Activated naive CD4-positive, alpha-beta T cell (primary cell): ENCODE measurements at regions not wholly inside any gene's neighbourhood (a gene's known extent, or its start where the extent isn't known, plus 50 kb on each side); places are given as distances from the start of the nearest gene placed in this dataset.
"Not testable (repeated sequence)": the region's sequence is repeated elsewhere in the genome, so short reads cannot be mapped to it uniquely, and the experiment has no call there.

Experiments used
- DNase-seq, 4 experiments: peaks; one replicate each; lab custom pipeline; 2025; lab: John Stamatoyannopoulos, UW

- no peak for DNase-seq
Observed at GRCh38 chr13:89053418-89053817, 1382.2 kb downstream of the SLITRK5 start.

DNA sequence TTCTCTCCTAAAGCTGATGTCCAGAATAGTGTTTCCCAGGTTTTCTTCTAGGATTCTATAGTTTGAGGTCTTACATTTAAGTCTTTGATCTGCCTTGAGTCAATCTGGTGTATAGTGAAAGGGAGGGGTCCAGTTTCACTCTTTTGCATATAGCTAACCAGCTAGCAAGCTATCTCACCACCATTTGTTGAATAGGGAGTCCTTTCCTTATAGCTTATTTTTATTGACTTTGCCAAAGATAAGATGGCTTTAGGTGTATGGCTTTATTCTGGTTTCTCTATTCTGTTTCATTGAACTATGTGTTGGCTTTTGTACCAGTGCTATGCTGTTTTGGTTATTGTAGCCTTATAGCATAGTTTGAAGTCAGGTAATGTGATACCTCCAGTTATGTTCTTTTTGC, 1386.1 kb downstream of the SLITRK5 start:
- no peak for DNase-seq

DNA sequence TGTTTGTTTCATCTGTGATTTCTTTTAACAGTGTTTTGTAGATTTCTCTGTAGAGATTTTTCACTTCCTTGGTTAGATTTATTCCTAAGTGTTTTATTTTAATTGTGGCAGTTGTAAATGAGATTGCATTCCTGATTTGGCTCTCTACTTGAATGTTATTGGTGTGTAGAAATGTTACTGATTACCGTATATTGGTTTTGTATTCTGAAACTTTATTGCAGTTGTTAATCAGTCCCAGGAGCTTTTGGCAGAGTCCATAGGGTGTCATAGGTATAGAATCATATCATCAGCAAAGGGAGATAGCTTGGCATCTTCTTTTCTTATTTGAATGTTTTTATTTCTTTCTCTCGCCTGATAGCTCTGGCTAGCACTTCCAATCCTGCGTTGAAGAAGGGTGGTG, 1386.7 kb downstream of the SLITRK5 start:
- DNase-seq = no peak

DNA sequence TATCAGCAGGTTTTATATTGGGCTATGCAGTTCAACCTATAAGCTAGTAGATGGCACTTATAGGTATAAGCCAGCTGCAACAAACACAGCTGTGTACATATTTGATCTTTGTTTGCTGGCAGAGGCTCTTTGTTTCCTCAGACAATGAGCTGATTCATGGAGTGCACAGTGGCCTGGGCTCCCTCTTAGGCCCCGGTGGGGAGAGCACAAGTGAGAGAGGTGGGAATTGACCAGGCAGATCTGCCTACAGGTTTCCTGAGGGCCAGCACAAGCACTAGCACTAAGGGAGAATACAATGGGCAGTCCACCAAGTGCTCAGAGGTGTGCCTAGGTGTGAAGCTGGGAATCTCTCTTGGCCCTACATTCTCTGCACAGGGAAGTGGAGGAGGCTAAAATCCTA, 1390.7 kb downstream of the SLITRK5 start:
- no peak for DNase-seq

- no peak for DNase-seq
Observed at GRCh38 chr13:89066868-89067466, 1395.8 kb downstream of the SLITRK5 start.

DNA sequence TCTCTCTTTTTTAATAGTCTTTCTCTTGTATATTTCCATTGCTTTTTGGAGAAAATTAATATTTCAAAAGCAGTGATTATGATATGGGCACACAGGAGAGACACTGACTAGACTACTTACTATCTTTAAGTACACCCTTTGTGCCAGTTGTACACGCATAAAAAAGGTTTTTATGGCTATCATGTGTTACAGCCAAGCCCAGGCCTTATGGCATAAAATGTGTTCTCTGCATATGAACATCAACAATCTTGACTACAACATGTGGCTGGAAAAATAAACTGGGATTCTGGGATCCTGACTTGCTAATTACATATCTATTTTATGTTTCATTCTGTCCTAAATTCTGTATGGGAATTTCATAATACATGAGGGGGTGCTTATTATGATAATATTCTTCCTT, 1401.8 kb downstream of the SLITRK5 start:
- DNase-seq = no peak

- DNase-seq = no peak
Observed at GRCh38 chr13:89076622-89077021, 1405.5 kb downstream of the SLITRK5 start.

DNA sequence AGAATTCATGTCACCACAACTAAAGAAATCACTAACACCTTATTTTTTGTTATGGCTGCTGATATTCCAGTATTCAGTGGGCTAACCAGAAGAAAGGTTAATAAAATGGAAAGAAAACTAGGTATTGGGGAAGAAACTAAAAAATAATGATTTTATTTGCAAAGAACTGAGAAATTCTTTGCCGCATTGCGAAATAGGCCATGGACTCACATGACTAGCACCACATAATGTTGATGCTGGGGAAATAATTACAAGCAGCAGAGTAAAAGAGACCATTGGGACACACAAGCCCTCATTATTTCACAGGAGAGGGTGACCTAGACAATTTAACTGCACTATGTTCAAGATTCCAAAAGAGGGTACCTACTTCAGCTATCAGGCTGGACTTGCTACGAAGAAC, 1411.5 kb downstream of the SLITRK5 start:
- DNase-seq = no peak

- DNase-seq = not testable (repeated sequence)
Observed at GRCh38 chr13:89088107-89088506, 1416.9 kb downstream of the SLITRK5 start.

DNA sequence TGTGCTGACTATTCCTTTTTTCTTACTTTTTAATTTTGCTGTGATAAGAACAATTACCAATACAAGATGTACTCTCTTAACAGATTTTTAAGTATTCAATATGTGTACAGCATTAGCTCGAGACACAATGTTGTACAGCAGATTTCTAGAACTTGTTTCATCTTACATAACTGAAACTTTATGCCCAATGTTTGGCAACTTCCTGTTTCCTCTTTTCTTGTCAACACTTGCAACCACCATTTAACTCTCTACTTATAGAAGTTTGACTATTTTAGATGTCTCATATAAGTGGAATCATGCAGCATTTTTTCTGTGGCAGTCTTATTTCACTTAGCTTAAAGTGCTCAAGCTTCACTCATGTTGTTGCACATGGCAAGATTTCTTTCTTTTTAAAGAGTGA, 1426.8 kb downstream of the SLITRK5 start:
- DNase-seq = no peak

- DNase-seq = no peak
Observed at GRCh38 chr13:89113744-89114143, 1442.6 kb downstream of the SLITRK5 start.

- DNase-seq = no peak
Observed at GRCh38 chr13:89115307-89115706, 1444.1 kb downstream of the SLITRK5 start.

GRCh38 chr13:89136678-89137077, 1465.5 kb downstream of the SLITRK5 start:
- no peak for DNase-seq

DNA sequence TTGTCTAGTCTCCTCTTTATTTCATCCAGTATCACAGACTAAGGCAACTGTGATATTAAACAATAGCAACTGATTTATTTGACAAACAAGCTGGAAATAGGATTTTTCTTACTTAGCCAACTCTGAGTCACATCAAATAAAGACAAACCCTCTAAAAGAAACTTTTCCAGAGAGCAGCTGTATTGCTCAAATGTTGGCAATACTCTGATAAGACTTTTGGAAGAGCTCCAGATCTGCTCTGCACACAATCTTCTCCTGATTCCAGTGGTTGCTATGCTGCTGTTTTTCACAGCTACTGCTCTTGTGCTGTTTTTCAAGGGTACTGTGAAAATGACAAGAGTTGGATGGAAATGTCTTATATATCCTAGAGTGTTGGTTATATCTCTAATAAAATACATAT, 1479.2 kb downstream of the SLITRK5 start:
- no peak for DNase-seq

DNA sequence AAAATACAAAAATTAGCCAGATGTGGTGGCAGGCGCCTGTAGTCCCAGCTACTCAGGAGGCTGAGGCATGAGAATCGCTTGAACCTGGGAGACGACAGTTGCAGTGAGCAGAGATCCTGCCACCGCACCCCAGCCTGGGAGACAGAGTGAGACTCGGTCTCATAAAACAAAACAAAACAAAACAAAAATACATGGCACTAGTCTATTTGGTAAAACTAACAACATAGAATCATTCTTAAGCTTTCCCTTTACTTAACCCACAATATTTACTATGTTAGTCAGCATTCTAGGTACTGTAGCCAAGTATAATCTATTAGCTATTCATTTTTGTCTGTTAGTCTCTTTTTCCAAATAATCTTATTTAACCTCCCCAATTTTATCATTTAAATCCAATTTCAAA, 1482.8 kb downstream of the SLITRK5 start:
- DNase-seq = no peak

DNA sequence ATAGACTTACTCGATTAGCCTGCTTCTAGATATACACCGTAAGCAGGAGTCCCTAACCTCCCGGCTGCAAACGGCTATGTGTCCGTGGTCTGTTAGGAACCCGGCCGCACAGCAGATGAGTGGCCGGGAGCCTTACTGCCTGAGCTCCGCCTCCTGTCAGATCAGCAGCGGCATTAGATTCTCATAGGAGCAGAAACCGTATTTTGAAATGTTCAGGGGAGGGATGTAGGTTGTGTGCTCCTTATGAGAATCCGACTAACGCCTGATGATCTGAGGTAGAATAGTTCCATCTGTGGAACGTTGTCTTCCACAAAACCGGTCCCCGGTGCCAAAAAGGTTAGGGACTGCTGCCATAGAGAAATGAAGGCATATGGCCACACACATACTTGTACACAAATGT, 1491.9 kb downstream of the SLITRK5 start:
- no peak for DNase-seq

DNA sequence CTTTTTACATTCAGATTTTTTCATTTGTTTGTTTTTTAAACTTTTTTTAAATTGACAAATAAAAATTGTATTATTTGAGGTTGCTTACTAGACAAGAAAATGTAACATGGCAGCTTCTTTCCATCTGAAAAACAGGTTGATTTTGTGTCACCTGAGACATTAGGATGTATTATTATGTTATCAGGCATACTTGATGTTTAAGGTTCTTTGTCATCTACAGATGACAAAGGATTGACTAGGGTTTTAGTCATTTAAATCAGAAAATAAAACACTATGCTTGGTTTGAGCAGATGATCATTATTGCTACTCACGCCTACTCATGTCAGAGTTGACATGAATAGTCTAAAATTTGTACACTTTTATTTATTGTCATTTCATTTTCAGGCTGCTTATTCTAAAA, 1494.5 kb downstream of the SLITRK5 start:
- DNase-seq = no peak

DNA sequence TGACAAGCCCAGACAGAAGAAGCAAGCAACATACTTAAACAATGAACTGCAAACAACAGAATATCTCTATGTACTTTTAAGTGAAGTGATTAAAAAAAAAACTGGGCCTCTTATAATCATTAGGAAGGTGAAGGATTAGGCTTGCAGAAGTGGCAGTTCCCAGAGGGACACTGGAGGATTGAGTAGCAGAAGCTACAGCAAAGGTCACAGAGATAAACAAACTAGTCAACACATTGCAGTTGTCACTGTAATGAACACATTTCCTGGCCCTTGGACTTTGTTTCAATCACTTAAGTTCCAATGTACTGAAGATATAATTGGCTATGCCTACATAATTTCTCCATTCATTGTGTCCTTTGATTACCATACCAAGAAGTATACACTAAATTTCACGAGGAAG, 1498.8 kb downstream of the SLITRK5 start:
- DNase-seq = no peak

DNA sequence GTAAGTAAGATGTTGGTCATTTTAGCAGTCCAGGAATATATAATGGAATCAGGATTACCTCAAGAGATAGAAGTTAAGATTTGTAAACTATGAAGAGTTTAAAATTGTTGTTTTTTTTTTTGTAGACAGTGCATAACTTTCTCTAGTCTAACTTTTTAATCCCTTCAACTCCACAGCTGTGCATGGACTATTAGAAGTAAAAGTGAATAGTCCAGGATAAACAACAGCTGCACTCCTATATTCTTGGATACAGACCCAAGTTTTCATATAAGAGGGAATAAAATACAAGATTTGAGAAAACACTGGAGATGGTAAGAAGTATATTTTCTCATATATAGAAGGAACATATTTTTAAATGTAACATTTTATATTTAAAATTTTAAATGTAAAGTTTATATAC, 1509.9 kb downstream of the SLITRK5 start:
- no peak for DNase-seq

DNA sequence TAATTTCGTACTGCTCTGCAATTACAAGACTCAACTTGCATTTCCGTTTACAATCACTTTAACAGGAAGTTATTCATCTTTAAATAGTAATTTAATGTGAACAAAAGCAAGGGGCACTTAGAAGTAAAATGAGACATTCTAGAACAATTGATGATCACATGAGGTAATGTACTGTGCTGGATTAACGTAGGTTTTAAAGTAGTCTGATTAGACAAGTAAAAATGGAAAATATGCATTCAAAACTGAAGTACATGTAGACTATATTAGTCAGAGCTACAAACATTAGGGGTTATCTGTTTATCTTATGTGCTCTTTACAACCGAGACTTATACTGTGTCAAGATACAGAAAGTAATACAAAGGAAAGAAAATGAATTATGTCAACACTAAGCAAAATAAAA, 1528.0 kb downstream of the SLITRK5 start:
- DNase-seq = no peak

DNA sequence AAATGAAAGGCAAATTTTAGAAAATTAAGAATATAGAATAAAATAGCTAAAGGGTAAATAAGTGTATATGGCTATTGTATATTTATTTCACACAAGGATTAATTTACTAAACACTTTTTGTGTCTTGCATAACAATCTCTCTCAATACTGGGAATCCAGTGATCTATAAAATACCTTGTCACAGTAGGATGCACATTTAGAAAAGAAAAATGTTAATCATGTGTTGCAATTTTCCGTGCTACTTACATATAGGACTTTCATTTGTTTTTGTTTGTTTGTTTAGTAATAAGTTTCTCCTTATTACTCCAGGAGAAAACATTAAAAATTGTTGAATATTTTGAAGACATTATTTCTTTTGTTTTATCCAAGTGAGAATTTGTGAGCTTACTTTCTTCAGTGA, 1533.3 kb downstream of the SLITRK5 start:
- no peak for DNase-seq

DNA sequence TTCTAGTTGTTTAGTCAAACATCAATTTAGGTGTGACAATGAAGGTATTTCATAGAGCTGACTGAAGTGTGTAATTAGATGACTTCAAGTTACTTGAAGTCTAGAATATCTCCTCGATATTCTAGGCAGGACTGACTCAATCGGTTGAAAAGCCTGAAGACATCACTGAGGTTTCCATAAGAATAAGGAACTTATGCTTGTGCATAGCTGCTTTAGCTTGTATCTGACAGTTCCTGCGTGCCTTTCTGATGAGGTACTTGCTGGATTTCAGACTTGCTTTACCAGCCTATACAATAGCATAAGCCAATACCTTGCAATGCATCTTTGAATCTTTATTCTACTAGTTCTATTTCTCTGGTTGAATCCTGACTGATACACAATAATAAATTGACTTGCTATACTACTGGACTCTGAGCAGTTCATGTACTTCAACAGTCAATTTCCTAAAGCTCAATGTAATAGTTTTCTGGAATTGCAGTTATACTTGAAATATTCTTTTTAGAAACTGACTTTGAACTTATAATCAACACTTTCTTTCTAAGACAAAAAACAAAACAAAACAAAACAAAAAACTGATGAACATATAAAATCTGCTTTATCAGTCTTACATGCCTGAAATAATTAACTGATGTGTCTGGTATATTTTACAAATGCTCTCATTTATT, 1534.8 kb downstream of the SLITRK5 start:
- DNase-seq = no peak

DNA sequence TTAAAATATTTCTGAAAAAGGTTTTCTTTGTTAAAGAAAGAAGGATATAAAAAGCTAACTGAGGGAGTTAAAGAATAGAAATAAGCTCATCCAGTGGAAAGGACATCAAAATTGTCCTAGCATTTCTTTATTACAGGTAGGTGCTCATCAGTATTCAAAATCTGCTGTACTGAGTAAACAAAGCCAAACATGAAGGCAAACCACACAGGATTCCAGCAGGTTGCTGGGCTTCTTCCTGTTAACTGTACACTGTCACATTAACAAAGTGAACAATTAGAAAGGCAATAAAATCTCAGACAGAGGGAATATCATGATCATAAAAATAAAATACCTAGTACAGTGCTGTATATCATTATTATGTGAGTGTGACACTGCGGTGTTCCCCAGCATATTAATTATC, 1541.0 kb downstream of the SLITRK5 start:
- no peak for DNase-seq

DNA sequence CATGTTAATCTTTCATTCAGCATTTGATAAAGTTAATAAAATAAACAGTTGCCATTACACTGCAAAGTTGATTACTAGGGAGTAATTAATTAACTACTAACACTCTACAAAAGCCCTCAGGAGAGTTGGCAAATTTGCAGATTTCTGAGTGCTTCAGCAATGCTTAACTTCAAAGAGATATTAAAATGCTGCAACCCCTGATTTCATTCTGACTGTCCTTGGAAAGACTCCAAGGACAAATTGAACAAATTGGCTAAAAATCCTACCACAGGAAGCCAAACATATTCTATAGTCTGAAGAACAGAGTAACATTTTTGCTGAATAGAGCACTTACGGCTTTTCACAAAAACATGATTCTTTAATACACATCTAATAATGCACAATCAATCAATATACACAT, 1543.0 kb downstream of the SLITRK5 start:
- no peak for DNase-seq
